SK-N-MC (cell line): ENCODE measurements at regions not wholly inside any gene's neighbourhood (a gene's known extent, or its start where the extent isn't known, plus 50 kb on each side); places are given as distances from the start of the nearest gene placed in this dataset.

Source experiments
- EZH2 ChIP-seq: fragments of 200-600 bp; sonication (generic); IDR thresholded peaks from one replicate; pipeline ENCODE4 v1.6.1; 2017; ENCODE audit warnings: antibody characterized with exemption
- POLR2AphosphoS5 ChIP-seq: IDR thresholded peaks from 2 replicates; pipeline ENCODE4 v1.6.1; 2012; ENCODE audit warnings: mild to moderate bottlenecking, low read depth, low read length, borderline replicate concordance

DNA sequence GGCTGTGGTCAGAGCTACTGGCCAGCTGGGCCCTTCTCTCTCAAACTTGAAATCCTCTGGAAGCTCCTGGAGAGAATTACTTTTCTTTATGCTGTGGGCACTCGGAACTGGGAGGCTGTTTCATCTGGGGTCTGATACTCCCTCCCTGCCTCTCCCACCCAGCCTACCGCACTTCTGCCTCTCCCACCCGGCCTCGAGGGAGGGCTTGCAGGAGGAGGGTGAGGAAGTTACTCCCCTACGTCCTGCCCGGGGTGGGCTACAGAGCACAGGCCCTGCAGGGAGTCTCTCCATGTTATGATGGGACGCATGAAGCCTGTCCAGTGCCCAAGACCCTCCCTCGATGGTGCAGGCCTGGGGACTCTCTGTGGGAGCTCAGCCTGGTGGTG is 584.6 kb upstream of the MKI67 start:
- TF ChIP-seq POLR2AphosphoS5 (no peak), EZH2 (no peak)
